ENCODE measurements at regions not wholly inside any gene's neighbourhood (a gene's known extent, or its start where the extent isn't known, plus 50 kb on each side); places are given as distances from the start of the nearest gene placed in this dataset.

DNA sequence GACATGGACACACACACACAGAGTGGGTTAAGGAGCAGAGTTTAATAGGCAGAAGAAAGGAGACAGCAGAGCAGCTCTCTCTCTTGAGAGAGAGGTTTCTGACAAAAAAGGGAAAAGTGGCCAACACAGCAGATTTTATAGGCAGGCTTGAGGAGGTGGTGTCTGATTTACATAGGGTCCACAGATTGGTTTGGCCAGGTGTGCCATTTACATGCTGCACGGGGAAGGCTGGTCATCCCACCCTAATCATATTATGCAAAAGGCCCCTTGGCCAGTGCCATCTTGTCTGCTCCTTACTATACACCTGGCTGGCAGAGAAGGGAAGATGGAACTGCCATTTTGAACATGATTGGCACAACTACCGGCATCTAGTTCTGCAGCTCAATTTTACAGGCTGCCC is 240.8 kb downstream of the NPR3 start:
- TF ChIP-seq EZH2 (IDR thresholded peaks at IDR 0.05; ENCODE audit: insufficient read depth, poor library complexity, severe bottlenecking) (no peak), EZH2phosphoT487 (IDR thresholded peaks at IDR 0.05; ENCODE audit: insufficient read depth, low read depth) (no peak)
